Body of pancreas (tissue), 4 donors: ENCODE measurements at regions not wholly inside any gene's neighbourhood (a gene's known extent, or its start where the extent isn't known, plus 50 kb on each side); places are given as distances from the start of the nearest gene placed in this dataset.
"Not testable (repeated sequence)": the region's sequence is repeated elsewhere in the genome, so short reads cannot be mapped to it uniquely, and the experiment has no call there.

Source experiments
- CTCF ChIP-seq, 7 experiments: fragments of 450-650 bp in 4 of 7; fragments of 200-600 bp in 3 of 7; sonication (generic) in 3 of 7; IDR thresholded peaks; one replicate each; pipeline ENCODE4 v1.5.1; 2016 to 2019; ENCODE audit warnings: antibody characterized with exemption in 7 of 7
- POLR2A ChIP-seq, 3 donors: fragments of 450-650 bp; IDR thresholded peaks; one replicate each; pipeline ENCODE4 v1.6.1; 2016; ENCODE audit warnings: antibody characterized with exemption in 3 of 3, mild to moderate bottlenecking in 2 of 3

GRCh38 chrX:40863260-40863659, 127.9 kb upstream of the MED14 start:
- TF ChIP-seq CTCF, POLR2A (IDR thresholded peaks at IDR 0.05): not testable (repeated sequence)
